K562 (cell line): ENCODE measurements at regions not wholly inside any gene's neighbourhood (a gene's known extent, or its start where the extent isn't known, plus 50 kb on each side); places are given as distances from the start of the nearest gene placed in this dataset.

ENCODE experiments used
- ARID1B ChIP-seq: fragments of 450-650 bp; IDR thresholded peaks from 2 replicates; pipeline ENCODE4 v1.6.1; 2016; ENCODE audit warnings: antibody characterized with exemption, mild to moderate bottlenecking, inconsistent platforms
- BCLAF1 ChIP-seq, 2 experiments: fragments of 450-650 bp in 1 of 2; IDR thresholded peaks; 2 replicates each; pipeline ENCODE4 v1.6.1; 2011 to 2017; ENCODE audit warnings: low read depth in 2 of 2, antibody characterized with exemption in 1 of 2, borderline replicate concordance in 1 of 2, low read length in 1 of 2, mild to moderate bottlenecking in 1 of 2, mixed read lengths in 1 of 2; ENCODE audit not compliant: control insufficient read depth in 1 of 2
- EP300 ChIP-seq: IDR thresholded peaks from 2 replicates; pipeline ENCODE4 v1.6.1; 2012; ENCODE audit warnings: low read length, improper control_type of control experiment
- ESRRB ChIP-seq: fragments of 250-450 bp; sonication (Bioruptor Pico); IDR thresholded peaks from 2 replicates; pipeline ENCODE4 v1.5.0; 2020; ENCODE audit warnings: mild to moderate bottlenecking, moderate library complexity, borderline replicate concordance
- EZH2 ChIP-seq: IDR thresholded peaks from 2 replicates; pipeline ENCODE4 v1.6.1; 2012; ENCODE audit warnings: low read depth, mild to moderate bottlenecking, inconsistent platforms, low read length, borderline replicate concordance
- HDAC6 ChIP-seq: IDR thresholded peaks from 2 replicates; pipeline ENCODE4 v1.6.1; 2012; ENCODE audit warnings: low read depth, mild to moderate bottlenecking, control low read depth, inconsistent platforms, low read length, moderate library complexity
- HEY1 ChIP-seq: fragments of 250-450 bp; sonication (Bioruptor Pico); IDR thresholded peaks from 2 replicates; pipeline ENCODE4 v1.5.0; 2020; ENCODE audit warnings: mild to moderate bottlenecking, moderate library complexity, borderline replicate concordance
- HNRNPL ChIP-seq: fragments of 200-400 bp; formaldehyde crosslinking; IDR thresholded peaks from 2 replicates; pipeline ENCODE4 v1.6.1; 2017; ENCODE audit warnings: low read depth, mild to moderate bottlenecking, low read length
- IRF9 ChIP-seq: fragments of 450-650 bp; IDR thresholded peaks from 2 replicates; pipeline ENCODE4 v1.6.1; 2016; ENCODE audit warnings: missing biosample characterization, missing genetic modification characterization
- MCM3 ChIP-seq: fragments of 450-650 bp; IDR thresholded peaks from 2 replicates; pipeline ENCODE4 v1.6.1; 2016
- NELFE ChIP-seq: IDR thresholded peaks from 2 replicates; pipeline ENCODE4 v1.6.1; 2011; ENCODE audit warnings: mild to moderate bottlenecking; ENCODE audit not compliant: insufficient read depth, insufficient read length
- NONO ChIP-seq, 2 experiments: fragments of 200-400 bp in 1 of 2; fragments of 450-650 bp in 1 of 2; formaldehyde crosslinking in 1 of 2; IDR thresholded peaks; 2 replicates each; pipeline ENCODE4 v1.6.1; 2017; ENCODE audit warnings: low read depth in 2 of 2, mild to moderate bottlenecking in 2 of 2, moderate library complexity in 2 of 2, low read length in 1 of 2
- RAD51 ChIP-seq: fragments of 450-650 bp; IDR thresholded peaks from 2 replicates; pipeline ENCODE4 v1.7.1; 2016; ENCODE audit warnings: low read depth, mild to moderate bottlenecking, borderline replicate concordance
- RFX7 ChIP-seq: fragments of 250-450 bp; sonication (Bioruptor Pico); IDR thresholded peaks from 2 replicates; pipeline ENCODE4 v1.5.1; 2021; ENCODE audit warnings: mild to moderate bottlenecking
- ZNF165 ChIP-seq: fragments of 250-450 bp; sonication (Bioruptor Pico); IDR thresholded peaks from 2 replicates; pipeline ENCODE4 v1.4.0; 2020; ENCODE audit warnings: borderline replicate concordance
- TF ChIP-seq, protein P1 (sequence below): fragments of 450-650 bp; IDR thresholded peaks from 2 replicates; pipeline ENCODE4 v1.7.0; 2016; ENCODE audit warnings: borderline replicate concordance
- TF ChIP-seq, protein P2 (sequence below): fragments of 250-450 bp; sonication (Bioruptor Pico); IDR thresholded peaks from 2 replicates; pipeline ENCODE4 v1.8.0; 2021; ENCODE audit warnings: borderline replicate concordance, mild to moderate bottlenecking, moderate library complexity; ENCODE audit not compliant: poor library complexity, severe bottlenecking
- TF ChIP-seq, protein P3 (sequence below): sonication (generic); formaldehyde crosslinking; IDR thresholded peaks from 2 replicates; pipeline ENCODE4 v1.8.0; 2022; ENCODE audit warnings: mild to moderate bottlenecking, missing genetic modification reagents, borderline replicate concordance

- TF ChIP-seq BCLAF1 (IDR thresholded peaks at IDR 0.05; ENCODE audit: borderline replicate concordance in 1 of 2, control insufficient read depth in 1 of 2, low read depth in 2 of 2, low read length in 1 of 2) (peak in 1 of 2 experiments; percentile 82; a peak in 2 of 4 replicates), HNRNPL (no peak), EZH2 (peak; percentile 96; the same call in 1 of the 2 replicates), NELFE (no peak), ESRRB (CRISPR knock-in tag) (no peak), HDAC6 (no peak), NONO (IDR thresholded peaks at IDR 0.05; ENCODE audit: low read depth in 2 of 2, low read length in 1 of 2) (peak in 1 of 2 experiments; percentile 98; a peak in 2 of 4 replicates), RFX7 (CRISPR knock-in tag) (no peak), ARID1B (peak; percentile 100), HEY1 (peak; percentile 98), RAD51 (peak; percentile 57; the same call in 1 of the 2 replicates), EP300 (peak; percentile 100), MCM3 (no peak), IRF9 (tag) (peak; percentile 88; the same call in 1 of the 2 replicates), ZNF165 (CRISPR knock-in tag) (peak; percentile 87; the same call in 1 of the 2 replicates)
- TF ChIP-seq, protein P1, sequence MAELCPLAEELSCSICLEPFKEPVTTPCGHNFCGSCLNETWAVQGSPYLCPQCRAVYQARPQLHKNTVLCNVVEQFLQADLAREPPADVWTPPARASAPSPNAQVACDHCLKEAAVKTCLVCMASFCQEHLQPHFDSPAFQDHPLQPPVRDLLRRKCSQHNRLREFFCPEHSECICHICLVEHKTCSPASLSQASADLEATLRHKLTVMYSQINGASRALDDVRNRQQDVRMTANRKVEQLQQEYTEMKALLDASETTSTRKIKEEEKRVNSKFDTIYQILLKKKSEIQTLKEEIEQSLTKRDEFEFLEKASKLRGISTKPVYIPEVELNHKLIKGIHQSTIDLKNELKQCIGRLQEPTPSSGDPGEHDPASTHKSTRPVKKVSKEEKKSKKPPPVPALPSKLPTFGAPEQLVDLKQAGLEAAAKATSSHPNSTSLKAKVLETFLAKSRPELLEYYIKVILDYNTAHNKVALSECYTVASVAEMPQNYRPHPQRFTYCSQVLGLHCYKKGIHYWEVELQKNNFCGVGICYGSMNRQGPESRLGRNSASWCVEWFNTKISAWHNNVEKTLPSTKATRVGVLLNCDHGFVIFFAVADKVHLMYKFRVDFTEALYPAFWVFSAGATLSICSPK, result no peak
- TF ChIP-seq, protein P2, sequence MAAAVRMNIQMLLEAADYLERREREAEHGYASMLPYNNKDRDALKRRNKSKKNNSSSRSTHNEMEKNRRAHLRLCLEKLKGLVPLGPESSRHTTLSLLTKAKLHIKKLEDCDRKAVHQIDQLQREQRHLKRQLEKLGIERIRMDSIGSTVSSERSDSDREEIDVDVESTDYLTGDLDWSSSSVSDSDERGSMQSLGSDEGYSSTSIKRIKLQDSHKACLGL (CRISPR knock-in tag), result no peak
- TF ChIP-seq, protein P3, sequence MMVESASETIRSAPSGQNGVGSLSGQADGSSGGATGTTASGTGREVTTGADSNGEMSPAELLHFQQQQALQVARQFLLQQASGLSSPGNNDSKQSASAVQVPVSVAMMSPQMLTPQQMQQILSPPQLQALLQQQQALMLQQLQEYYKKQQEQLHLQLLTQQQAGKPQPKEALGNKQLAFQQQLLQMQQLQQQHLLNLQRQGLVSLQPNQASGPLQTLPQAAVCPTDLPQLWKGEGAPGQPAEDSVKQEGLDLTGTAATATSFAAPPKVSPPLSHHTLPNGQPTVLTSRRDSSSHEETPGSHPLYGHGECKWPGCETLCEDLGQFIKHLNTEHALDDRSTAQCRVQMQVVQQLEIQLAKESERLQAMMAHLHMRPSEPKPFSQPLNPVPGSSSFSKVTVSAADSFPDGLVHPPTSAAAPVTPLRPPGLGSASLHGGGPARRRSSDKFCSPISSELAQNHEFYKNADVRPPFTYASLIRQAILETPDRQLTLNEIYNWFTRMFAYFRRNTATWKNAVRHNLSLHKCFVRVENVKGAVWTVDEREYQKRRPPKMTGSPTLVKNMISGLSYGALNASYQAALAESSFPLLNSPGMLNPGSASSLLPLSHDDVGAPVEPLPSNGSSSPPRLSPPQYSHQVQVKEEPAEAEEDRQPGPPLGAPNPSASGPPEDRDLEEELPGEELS (CRISPR knock-in tag), result no peak
Measured at GRCh38 chr5:154653764-154654485, 101.3 kb upstream of the LARP1 start (continued).
